ENCODE measurements at regions not wholly inside any gene's neighbourhood (a gene's known extent, or its start where the extent isn't known, plus 50 kb on each side); places are given as distances from the start of the nearest gene placed in this dataset.
A peak's percentile ranks its signal among the peaks of the same experiment; 100 is the strongest.

DNA sequence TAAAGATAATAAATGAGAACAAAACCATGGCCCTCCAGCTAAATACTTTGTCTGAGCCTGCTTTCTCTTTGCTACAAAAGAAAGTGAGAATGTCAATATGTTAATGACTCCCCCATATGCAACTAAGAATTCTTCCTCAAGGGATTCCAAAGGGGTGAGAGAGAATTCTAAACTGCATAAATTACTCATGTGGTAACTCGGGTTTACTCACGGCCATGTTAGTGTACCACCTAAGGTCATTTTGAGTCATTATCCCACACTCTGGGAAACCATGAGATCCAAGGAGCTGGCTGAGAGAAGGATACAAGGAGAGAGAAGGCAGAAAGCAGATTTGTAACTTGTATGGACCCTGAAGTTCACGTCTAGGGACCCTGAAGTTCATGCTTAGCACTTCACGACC, 190.3 kb downstream of the DHX15 start:
- TF ChIP-seq, protein P1, sequence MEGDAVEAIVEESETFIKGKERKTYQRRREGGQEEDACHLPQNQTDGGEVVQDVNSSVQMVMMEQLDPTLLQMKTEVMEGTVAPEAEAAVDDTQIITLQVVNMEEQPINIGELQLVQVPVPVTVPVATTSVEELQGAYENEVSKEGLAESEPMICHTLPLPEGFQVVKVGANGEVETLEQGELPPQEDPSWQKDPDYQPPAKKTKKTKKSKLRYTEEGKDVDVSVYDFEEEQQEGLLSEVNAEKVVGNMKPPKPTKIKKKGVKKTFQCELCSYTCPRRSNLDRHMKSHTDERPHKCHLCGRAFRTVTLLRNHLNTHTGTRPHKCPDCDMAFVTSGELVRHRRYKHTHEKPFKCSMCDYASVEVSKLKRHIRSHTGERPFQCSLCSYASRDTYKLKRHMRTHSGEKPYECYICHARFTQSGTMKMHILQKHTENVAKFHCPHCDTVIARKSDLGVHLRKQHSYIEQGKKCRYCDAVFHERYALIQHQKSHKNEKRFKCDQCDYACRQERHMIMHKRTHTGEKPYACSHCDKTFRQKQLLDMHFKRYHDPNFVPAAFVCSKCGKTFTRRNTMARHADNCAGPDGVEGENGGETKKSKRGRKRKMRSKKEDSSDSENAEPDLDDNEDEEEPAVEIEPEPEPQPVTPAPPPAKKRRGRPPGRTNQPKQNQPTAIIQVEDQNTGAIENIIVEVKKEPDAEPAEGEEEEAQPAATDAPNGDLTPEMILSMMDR (IDR thresholded peaks at IDR 0.05): no peak
- H3K4me1 Mint-ChIP-seq (ENCODE audit: unreplicated experiment): peaks cover 9% of the 10 kb centered on the region
- DNase-seq (ENCODE audit: extremely low spot score, unreplicated experiment): no peak
- H3K4me3 Mint-ChIP-seq (ENCODE audit: unreplicated experiment): no peak overlapping the region
- H3K27ac Mint-ChIP-seq (ENCODE audit: unreplicated experiment): peak overlapping the region; percentile 5
- peaks cover 4% of the 10 kb centered on the region for H3K27me3 Mint-ChIP-seq (ENCODE audit: unreplicated experiment)
- H3K9me3 Mint-ChIP-seq (ENCODE audit: unreplicated experiment): no peaks in the 10 kb centered on the region
- no peaks in the 10 kb centered on the region for H3K36me3 Mint-ChIP-seq (ENCODE audit: unreplicated experiment)

DNA sequence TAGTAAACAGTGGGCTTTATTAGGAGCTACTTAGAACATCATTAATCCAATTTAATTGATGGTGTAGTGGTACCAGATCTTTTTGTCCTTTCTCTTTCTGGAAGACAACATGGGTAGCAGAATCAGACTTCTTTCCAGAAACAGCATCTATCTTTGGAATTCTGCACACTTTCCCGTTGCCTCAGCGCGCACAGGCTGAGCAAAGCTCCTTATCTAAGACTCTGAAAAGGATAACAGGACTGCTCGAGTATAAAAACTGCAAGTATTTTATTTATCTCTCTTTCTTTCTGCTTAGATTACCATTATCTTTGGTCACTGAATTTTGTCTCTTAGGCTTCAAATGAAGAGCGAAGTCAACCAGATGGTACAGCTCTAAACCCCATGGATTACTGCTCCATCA, 191.7 kb downstream of the DHX15 start:
- Mint-ChIP-seq H3K36me3 (ENCODE audit: unreplicated experiment) (no peaks in the 10 kb centered on the region), H3K27me3 (ENCODE audit: unreplicated experiment) (peaks cover 4% of the 10 kb centered on the region), H3K4me1 (ENCODE audit: unreplicated experiment) (peaks cover 4% of the 10 kb centered on the region), H3K9me3 (ENCODE audit: unreplicated experiment) (no peaks in the 10 kb centered on the region), H3K4me3 (ENCODE audit: unreplicated experiment) (no peak overlapping the region), H3K27ac (ENCODE audit: unreplicated experiment) (no peak overlapping the region)
- no peak for DNase-seq (ENCODE audit: extremely low spot score, unreplicated experiment)
- TF ChIP-seq, protein P1 (IDR thresholded peaks at IDR 0.05): no peak

DNA sequence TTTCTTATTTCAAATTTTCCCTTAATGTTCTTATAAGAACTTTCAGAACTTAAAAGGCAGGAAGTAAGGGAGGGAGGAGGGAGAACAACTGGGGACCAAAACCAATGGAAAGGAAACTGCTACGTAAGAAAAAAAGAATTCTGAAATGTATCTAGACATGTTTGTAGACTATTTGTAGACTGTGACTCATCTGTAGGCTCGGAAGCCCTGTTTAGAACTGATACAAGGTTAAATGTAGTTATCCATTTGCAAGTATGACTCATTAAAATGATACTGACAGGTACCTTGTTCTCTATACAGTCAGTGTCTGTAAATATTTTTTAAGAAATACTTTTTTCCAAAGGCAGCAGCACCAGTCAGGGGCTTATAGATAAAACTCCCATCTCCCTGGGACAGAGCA, 202.0 kb downstream of the DHX15 start:
- H3K4me1 Mint-ChIP-seq (ENCODE audit: unreplicated experiment): peaks cover 3% of the 10 kb centered on the region
- peaks cover 3% of the 10 kb centered on the region for H3K9me3 Mint-ChIP-seq (ENCODE audit: unreplicated experiment)

DNA sequence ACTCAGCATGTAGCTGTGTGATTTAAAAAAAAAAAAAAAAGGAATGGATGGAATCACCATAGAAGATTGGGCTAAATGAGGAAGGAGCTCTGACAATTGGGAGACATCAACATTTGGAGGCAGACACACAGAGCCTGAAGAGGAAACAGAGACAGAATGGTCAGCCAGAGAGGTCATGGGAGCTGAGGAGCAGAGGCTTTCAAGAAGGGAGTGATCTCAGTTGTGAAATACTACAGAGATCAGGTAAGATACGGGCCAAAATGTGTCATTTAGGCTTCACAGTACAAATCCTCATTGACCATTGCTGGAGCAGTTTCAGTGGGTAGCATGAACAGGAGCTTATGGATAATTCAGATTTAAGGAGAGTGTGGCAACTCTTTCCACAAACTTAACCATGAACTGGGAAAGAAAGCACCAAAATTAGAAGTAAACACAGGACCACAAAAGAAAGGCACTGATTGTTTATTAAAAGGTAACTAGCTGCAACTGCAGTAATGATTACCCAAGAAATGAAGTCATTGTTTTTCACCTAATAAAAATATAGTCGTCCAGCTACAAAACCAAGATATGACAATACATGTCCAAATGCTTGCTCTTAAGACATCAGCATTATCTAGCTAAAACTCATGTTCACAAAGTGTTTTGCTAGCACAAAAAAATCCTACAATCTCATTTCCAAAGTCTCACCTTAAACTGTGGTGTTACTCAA, 203.2 kb downstream of the DHX15 start:
- no peak overlapping the region for H3K27ac Mint-ChIP-seq (ENCODE audit: unreplicated experiment)
- no peak for DNase-seq (ENCODE audit: extremely low spot score, unreplicated experiment)
- H3K36me3 Mint-ChIP-seq (ENCODE audit: unreplicated experiment): no peaks in the 10 kb centered on the region
- no peak overlapping the region for H3K4me3 Mint-ChIP-seq (ENCODE audit: unreplicated experiment)
- TF ChIP-seq, protein P1 (IDR thresholded peaks at IDR 0.05): no peak
- H3K9me3 Mint-ChIP-seq (ENCODE audit: unreplicated experiment): peaks cover 3% of the 10 kb centered on the region
- H3K27me3 Mint-ChIP-seq (ENCODE audit: unreplicated experiment): peaks cover 10% of the 10 kb centered on the region
- peaks cover 3% of the 10 kb centered on the region for H3K4me1 Mint-ChIP-seq (ENCODE audit: unreplicated experiment)

More for the DNA sequence above, 202.0 kb downstream of the DHX15 start:
- DNase-seq (ENCODE audit: extremely low spot score, unreplicated experiment): no peak
- TF ChIP-seq, protein P1 (IDR thresholded peaks at IDR 0.05): no peak
- Mint-ChIP-seq H3K36me3 (ENCODE audit: unreplicated experiment) (no peaks in the 10 kb centered on the region), H3K27ac (ENCODE audit: unreplicated experiment) (no peak overlapping the region), H3K27me3 (ENCODE audit: unreplicated experiment) (peaks cover 10% of the 10 kb centered on the region), H3K4me3 (ENCODE audit: unreplicated experiment) (no peak overlapping the region)

DNA sequence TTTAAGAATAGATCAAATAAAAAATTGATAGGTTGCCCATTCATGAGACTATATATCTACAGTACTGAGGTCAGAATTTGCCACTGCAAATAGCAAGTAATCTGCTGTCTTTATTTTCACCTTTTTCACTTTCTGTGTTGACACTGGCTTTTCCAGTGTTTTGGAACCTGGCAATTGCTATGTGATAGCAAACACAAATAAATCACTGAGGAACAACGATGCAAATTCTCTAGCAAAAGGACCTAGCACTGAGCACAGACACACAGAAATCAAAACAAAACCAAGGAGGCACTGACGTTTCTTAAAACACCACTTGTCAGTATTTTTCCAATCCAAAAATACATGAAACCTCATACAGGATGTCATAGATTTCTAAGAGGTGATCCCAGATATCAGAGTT, 210.7 kb downstream of the DHX15 start:
- no peak for DNase-seq (ENCODE audit: extremely low spot score, unreplicated experiment)
- TF ChIP-seq, protein P1 (IDR thresholded peaks at IDR 0.05): no peak
- Mint-ChIP-seq H3K4me3 (ENCODE audit: unreplicated experiment) (no peak overlapping the region), H3K27ac (ENCODE audit: unreplicated experiment) (no peak overlapping the region), H3K36me3 (ENCODE audit: unreplicated experiment) (no peaks in the 10 kb centered on the region), H3K4me1 (ENCODE audit: unreplicated experiment) (peaks cover 8% of the 10 kb centered on the region), H3K27me3 (ENCODE audit: unreplicated experiment) (no peaks in the 10 kb centered on the region), H3K9me3 (ENCODE audit: unreplicated experiment) (no peaks in the 10 kb centered on the region)

Measured in osteocyte (in vitro differentiated cells).